Activated effector memory CD4-positive, alpha-beta T cell treated with anti-CD3 and anti-CD28 coated beads, Interleukin-2, amount 50 U/mL, for 16 hours (primary cell): ENCODE measurements at regions not wholly inside any gene's neighbourhood (a gene's known extent, or its start where the extent isn't known, plus 50 kb on each side); places are given as distances from the start of the nearest gene placed in this dataset.
"Not testable (repeated sequence)": the region's sequence is repeated elsewhere in the genome, so short reads cannot be mapped to it uniquely, and the experiment has no call there.

Source experiments
- DNase-seq: peaks from one replicate; pipeline ENCODE4 v3.0.0-alpha.2; 2020

DNA sequence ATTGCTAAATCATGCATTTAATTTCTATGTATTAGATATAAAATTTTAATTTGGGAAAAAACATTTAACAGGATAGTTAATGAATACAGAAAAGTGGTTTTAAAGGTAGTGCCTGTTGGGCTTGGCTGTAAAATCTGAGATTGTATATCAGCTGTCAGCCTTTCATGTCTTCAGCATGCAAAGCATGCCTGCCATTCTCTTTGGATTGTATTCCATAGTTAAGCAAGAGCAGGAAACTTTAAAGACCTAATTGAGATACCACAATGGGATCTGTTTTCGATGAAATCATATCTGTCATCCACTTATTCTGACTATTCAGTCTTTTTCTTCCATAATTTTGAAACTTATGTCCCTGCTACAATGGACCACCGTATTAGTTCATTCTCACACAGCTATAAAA lies 451.0 kb upstream of the DDI1 start:
- no peak for DNase-seq

DNA sequence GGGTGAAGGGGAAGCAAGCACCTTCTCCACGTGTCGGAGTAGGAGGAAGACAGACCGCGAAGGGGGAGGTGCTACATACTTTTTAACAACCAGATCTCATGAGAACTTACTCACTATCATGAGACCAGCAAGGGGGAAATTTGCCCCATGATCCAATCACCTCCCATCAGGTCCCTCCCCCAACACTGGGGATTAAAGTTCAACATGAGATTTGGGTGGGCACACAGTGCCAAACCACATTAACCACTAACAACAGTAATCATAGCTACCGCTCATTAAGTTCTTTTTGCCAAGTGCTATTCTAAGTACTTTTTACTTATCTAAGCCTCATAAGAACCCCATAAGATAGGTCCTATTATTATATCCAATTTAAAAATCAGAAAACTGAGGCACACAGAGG lies 450.5 kb upstream of the DDI1 start:
- DNase-seq = no peak

DNA sequence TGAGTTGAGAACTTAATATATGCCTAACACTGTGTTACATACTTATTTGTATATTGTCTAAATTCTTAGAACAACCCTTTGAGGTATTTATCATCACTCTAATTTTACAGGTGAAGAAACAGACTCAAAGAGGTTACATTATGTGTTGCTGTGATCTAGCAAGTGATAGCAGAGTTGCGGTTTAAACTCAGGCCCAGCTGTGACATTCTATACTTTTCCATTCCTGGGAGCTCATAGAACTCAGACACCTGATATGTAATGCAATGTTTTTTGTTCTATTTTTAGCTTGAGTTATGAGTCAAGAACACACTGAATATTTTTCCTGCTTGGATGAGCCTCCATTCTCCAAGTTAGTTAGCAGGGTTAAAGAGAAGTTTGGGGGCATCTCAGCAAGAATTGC lies 449.7 kb upstream of the DDI1 start:
- DNase-seq = no peak

GRCh38 chr11:103587901-103588788 lies 448.3 kb upstream of the DDI1 start:
- no peak for DNase-seq

- DNase-seq = no peak
Observed at GRCh38 chr11:103591554-103591953, 444.9 kb upstream of the DDI1 start.

- no peak for DNase-seq
Observed at GRCh38 chr11:103594283-103594682, 442.2 kb upstream of the DDI1 start.

- DNase-seq = no peak
Observed at GRCh38 chr11:103596315-103596714, 440.1 kb upstream of the DDI1 start.

GRCh38 chr11:103601225-103601846 lies 435.1 kb upstream of the DDI1 start:
- DNase-seq = no peak

GRCh38 chr11:103602840-103603239 lies 433.6 kb upstream of the DDI1 start:
- DNase-seq = no peak

GRCh38 chr11:103604310-103604709 lies 432.1 kb upstream of the DDI1 start:
- DNase-seq = no peak

- DNase-seq = no peak
Observed at GRCh38 chr11:103608566-103608965, 427.9 kb upstream of the DDI1 start.

GRCh38 chr11:103609117-103610066 lies 427.0 kb upstream of the DDI1 start:
- no peak for DNase-seq

GRCh38 chr11:103610435-103610834 lies 426.0 kb upstream of the DDI1 start:
- DNase-seq = no peak

DNA sequence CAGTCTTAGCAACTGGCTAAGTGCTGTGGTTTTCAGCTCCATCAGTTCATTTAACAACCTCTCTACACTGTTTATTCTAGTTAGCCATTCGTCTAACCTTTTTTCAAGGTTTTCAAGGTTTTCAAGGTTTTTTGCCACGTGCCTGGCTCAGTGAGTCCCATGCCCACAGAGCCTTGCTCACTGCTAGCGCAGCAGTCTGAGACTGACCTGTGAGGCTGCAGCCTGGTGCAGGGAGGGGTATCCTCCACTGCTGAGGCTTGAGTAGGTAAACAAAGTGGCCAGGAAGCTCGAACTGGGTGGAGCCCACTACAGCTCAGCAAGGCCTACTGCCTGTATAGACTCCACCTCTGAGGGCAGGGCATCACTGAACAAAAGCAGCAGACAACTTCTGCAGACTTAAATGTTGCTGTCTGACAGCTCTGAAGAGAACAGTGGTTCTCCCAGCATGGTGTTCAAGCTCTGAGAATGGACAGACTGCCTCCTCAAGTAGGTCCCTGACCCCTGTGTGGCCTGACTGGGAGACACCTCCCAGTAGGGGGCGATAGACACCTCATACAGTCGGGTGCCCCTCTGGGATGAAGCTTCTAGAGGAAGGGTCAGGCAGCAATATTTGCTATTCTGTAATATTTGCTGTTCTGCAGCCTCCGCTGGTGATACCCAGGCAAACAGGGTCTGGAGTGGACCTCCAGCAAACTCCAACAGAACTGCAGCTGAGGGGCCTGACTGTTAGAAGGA lies 424.7 kb upstream of the DDI1 start:
- DNase-seq = not testable (repeated sequence)

- not testable (repeated sequence) for DNase-seq
Observed at GRCh38 chr11:103612451-103612850, 424.0 kb upstream of the DDI1 start.

GRCh38 chr11:103616586-103616985 lies 419.9 kb upstream of the DDI1 start:
- DNase-seq = not testable (repeated sequence)

DNA sequence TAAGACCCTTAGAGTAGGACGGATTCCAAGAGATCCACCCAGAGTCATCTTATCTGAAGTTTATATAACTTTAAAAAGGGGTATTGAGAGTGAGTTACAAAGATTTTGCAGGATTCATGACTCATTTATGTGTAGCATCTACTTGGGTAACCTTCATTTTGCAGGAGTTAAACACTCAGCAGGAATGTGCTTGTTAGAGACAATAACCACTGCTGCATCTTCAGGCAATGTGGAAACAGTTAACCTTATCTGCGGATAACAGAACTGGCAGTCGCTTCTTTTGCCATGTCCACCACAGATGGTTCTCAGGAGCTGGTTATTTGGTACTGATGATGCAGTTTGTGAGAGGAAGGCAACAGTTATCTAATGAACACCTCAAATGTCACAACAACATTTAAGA lies 417.9 kb upstream of the DDI1 start:
- no peak for DNase-seq

GRCh38 chr11:103619480-103619879 lies 417.0 kb upstream of the DDI1 start:
- DNase-seq = no peak

DNA sequence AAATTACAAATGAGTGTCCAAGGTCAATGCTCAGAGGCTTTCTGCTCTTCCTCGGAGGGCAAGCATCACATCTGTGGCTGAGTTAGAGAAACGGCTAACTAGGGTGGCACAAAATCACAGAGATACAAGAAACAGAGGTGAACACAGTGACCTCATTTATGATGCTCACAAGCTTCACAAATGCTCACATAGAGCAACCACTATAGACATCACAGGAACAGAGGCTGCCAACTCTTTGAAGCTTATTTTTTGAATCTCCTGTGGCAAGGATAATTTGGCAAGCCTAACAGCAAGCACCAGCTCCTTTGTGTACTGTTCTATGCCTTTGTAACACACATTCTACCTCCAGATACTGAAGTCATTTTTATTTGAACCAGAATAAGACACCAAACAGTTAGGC lies 416.5 kb upstream of the DDI1 start:
- no peak for DNase-seq

- no peak for DNase-seq
Observed at GRCh38 chr11:103622296-103622695, 414.1 kb upstream of the DDI1 start.

DNA sequence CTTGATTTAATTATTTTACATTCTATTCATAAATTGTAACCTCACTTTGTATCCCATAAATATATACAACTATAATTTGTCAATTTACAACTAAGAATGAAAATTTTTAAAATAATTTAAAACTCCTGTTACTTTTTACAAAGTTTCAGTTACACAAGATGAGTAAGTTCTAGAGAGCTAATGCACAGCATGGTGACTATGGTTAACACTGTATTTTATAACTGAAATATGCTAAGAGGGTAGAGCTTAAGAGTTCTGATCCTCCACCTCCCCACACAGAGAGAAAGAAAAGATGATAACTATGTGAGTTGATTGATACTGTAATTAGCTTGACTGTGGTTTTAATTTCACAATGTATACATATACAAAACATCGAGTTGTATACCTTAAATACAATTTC lies 412.5 kb upstream of the DDI1 start:
- no peak for DNase-seq
